IMR-90 (cell line): ENCODE measurements at regions not wholly inside any gene's neighbourhood (a gene's known extent, or its start where the extent isn't known, plus 50 kb on each side); places are given as distances from the start of the nearest gene placed in this dataset.

Experiments
- BHLHE40 ChIP-seq: fragments of 150-350 bp; IDR thresholded peaks from 2 replicates; pipeline ENCODE4 v1.6.1; 2016; ENCODE audit warnings: mild to moderate bottlenecking, low read depth, low read length
- CEBPB ChIP-seq: IDR thresholded peaks from 2 replicates; pipeline ENCODE4 v1.6.1; 2012; ENCODE audit warnings: low read depth, low read length, improper control_type of control experiment
- CHD1 ChIP-seq: IDR thresholded peaks from 2 replicates; pipeline ENCODE4 v1.6.1; 2012; ENCODE audit warnings: low read depth, low read length, improper control_type of control experiment
- CTCF ChIP-seq: conservative IDR thresholded peaks from 2 replicates; pipeline ENCODE4 v1.5.1; 2012; ENCODE audit warnings: mild to moderate bottlenecking, low read depth, low read length, improper control_type of control experiment
- ELK1 ChIP-seq: fragments of 150-350 bp; IDR thresholded peaks from 2 replicates; pipeline ENCODE4 v1.6.1; 2016; ENCODE audit warnings: low read depth, mild to moderate bottlenecking, low read length, moderate library complexity, borderline replicate concordance
- FOS ChIP-seq: fragments of 150-350 bp; IDR thresholded peaks from 2 replicates; pipeline ENCODE4 v1.6.1; 2016; ENCODE audit warnings: low read depth, low read length
- MAZ ChIP-seq: IDR thresholded peaks from 2 replicates; pipeline ENCODE4 v1.6.1; 2012; ENCODE audit warnings: low read depth, mild to moderate bottlenecking, low read length, improper control_type of control experiment, moderate library complexity, borderline replicate concordance
- NFE2L2 ChIP-seq: fragments of 150-350 bp; IDR thresholded peaks from 2 replicates; pipeline ENCODE4 v1.6.1; 2016; ENCODE audit warnings: low read depth, mild to moderate bottlenecking, low read length
- POLR2A ChIP-seq: IDR thresholded peaks from 2 replicates; pipeline ENCODE4 v1.6.1; 2012; ENCODE audit warnings: mild to moderate bottlenecking, low read depth, low read length
- RAD21 ChIP-seq: IDR thresholded peaks from 2 replicates; pipeline ENCODE4 v1.6.1; 2012; ENCODE audit warnings: low read length, improper control_type of control experiment
- RCOR1 ChIP-seq: IDR thresholded peaks from 2 replicates; pipeline ENCODE4 v1.6.1; 2012; ENCODE audit warnings: mild to moderate bottlenecking, low read length, improper control_type of control experiment; ENCODE audit not compliant: insufficient replicate concordance
- SMC3 ChIP-seq: fragments of 150-350 bp; IDR thresholded peaks from 2 replicates; pipeline ENCODE4 v1.6.1; 2016; ENCODE audit warnings: low read depth, mild to moderate bottlenecking, antibody characterized with exemption, low read length, moderate library complexity
- USF2 ChIP-seq: fragments of 150-350 bp; IDR thresholded peaks from 2 replicates; pipeline ENCODE4 v1.6.1; 2017; ENCODE audit warnings: mild to moderate bottlenecking, antibody characterized with exemption, low read length, low read depth

GRCh38 chr10:20958225-20958624 is 61.1 kb upstream of the NEBL start:
- TF ChIP-seq CTCF (no peak), RAD21 (no peak), POLR2A (no peak), FOS (no peak), SMC3 (no peak), CEBPB (no peak), RCOR1 (no peak), USF2 (no peak), ELK1 (no peak), BHLHE40 (no peak), CHD1 (no peak), MAZ (no peak), NFE2L2 (no peak)
